Hepatocyte (in vitro differentiated cells): ENCODE measurements at regions not wholly inside any gene's neighbourhood (a gene's known extent, or its start where the extent isn't known, plus 50 kb on each side); places are given as distances from the start of the nearest gene placed in this dataset.

ENCODE experiments used
- CTCF ChIP-seq: fragments of 200-600 bp; sonication (generic); IDR thresholded peaks from 2 replicates; pipeline ENCODE4 v1.5.1; 2016; ENCODE audit warnings: antibody characterized with exemption, mild to moderate bottlenecking; ENCODE audit not compliant: poor library complexity
- EZH2 ChIP-seq: fragments of 200-600 bp; sonication (generic); IDR thresholded peaks from 2 replicates; pipeline ENCODE4 v1.6.1; 2016; ENCODE audit warnings: antibody characterized with exemption, mild to moderate bottlenecking, borderline replicate concordance

GRCh38 chr21:22904385-22904784 lies 1906.2 kb downstream of the NCAM2 start:
- TF ChIP-seq CTCF, result no peak
- no peak for TF ChIP-seq EZH2
